Neutrophil (primary cell): ENCODE measurements at regions not wholly inside any gene's neighbourhood (a gene's known extent, or its start where the extent isn't known, plus 50 kb on each side); places are given as distances from the start of the nearest gene placed in this dataset.
A peak's percentile ranks its signal among the peaks of the same experiment; 100 is the strongest.

Source experiments
- H3K27ac ChIP-seq: fragments of 200-600 bp; sonication (generic); 2 replicates; pipeline ENCODE4 v1.5.1; 2016; ENCODE audit warnings: mild to moderate bottlenecking, moderate library complexity
- H3K27me3 ChIP-seq: fragments of 200-600 bp; sonication (generic); 2 replicates; pipeline ENCODE4 v1.6.0; 2016; ENCODE audit warnings: mild to moderate bottlenecking
- H3K36me3 ChIP-seq: fragments of 200-600 bp; sonication (generic); 2 replicates; pipeline ENCODE4 v1.5.1; 2017
- H3K4me1 ChIP-seq, 2 experiments: fragments of 200-600 bp in 1 of 2; sonication (generic) in 1 of 2; 1 replicate in 1 of 2; 2 replicates in 1 of 2; pipeline versions ENCODE4 v1.5.1 to v1.6.1; 2013 to 2016; ENCODE audit warnings: low read depth in 1 of 2, low read length in 1 of 2, mild to moderate bottlenecking in 1 of 2, moderate library complexity in 1 of 2; ENCODE audit not compliant: control insufficient read depth in 1 of 2, insufficient read depth in 1 of 2
- H3K4me3 ChIP-seq, 2 experiments: fragments of 200-600 bp in 1 of 2; sonication (generic) in 1 of 2; 1 replicate in 1 of 2; 2 replicates in 1 of 2; pipeline ENCODE4 v1.5.1; 2013 to 2016; ENCODE audit warnings: low read depth in 1 of 2, low read length in 1 of 2, mild to moderate bottlenecking in 1 of 2, moderate library complexity in 1 of 2
- H3K9me3 ChIP-seq: fragments of 200-600 bp; sonication (generic); 2 replicates; pipeline ENCODE4 v1.5.1; 2016
- TF ChIP-seq, protein P1 (sequence below): fragments of 200-600 bp; sonication (generic); IDR thresholded peaks from 2 replicates; pipeline ENCODE4 v1.5.1; 2016; ENCODE audit warnings: antibody characterized with exemption

- H3K27me3 ChIP-seq, result no peaks in the 10 kb centered on the region
- TF ChIP-seq, protein P1, sequence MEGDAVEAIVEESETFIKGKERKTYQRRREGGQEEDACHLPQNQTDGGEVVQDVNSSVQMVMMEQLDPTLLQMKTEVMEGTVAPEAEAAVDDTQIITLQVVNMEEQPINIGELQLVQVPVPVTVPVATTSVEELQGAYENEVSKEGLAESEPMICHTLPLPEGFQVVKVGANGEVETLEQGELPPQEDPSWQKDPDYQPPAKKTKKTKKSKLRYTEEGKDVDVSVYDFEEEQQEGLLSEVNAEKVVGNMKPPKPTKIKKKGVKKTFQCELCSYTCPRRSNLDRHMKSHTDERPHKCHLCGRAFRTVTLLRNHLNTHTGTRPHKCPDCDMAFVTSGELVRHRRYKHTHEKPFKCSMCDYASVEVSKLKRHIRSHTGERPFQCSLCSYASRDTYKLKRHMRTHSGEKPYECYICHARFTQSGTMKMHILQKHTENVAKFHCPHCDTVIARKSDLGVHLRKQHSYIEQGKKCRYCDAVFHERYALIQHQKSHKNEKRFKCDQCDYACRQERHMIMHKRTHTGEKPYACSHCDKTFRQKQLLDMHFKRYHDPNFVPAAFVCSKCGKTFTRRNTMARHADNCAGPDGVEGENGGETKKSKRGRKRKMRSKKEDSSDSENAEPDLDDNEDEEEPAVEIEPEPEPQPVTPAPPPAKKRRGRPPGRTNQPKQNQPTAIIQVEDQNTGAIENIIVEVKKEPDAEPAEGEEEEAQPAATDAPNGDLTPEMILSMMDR, result no peak
- peak overlapping the region in 1 of 2 experiments; percentile 4 for H3K4me3 ChIP-seq
Measured at GRCh38 chr1:194069168-194069830, 882.9 kb upstream of the B3GALT2 start.

GRCh38 chr1:194068446-194069167 lies 882.2 kb upstream of the B3GALT2 start:
- peaks cover 24 to 25% of the 10 kb centered on the region in 2 experiments for H3K4me1 ChIP-seq
- peak overlapping the region; percentile 92 for H3K27ac ChIP-seq
- H3K9me3 ChIP-seq, result no peaks in the 10 kb centered on the region
- H3K27me3 ChIP-seq, result no peaks in the 10 kb centered on the region
- no peaks in the 10 kb centered on the region for H3K36me3 ChIP-seq
- TF ChIP-seq, protein P1, result no peak
- H3K4me3 ChIP-seq, result no peak overlapping the region

More at GRCh38 chr1:194069168-194069830, 882.9 kb upstream of the B3GALT2 start:
- peak overlapping the region; percentile 92 for H3K27ac ChIP-seq
- peaks cover 24 to 25% of the 10 kb centered on the region in 2 experiments for H3K4me1 ChIP-seq
- no peaks in the 10 kb centered on the region for H3K9me3 ChIP-seq
- no peaks in the 10 kb centered on the region for H3K36me3 ChIP-seq

DNA sequence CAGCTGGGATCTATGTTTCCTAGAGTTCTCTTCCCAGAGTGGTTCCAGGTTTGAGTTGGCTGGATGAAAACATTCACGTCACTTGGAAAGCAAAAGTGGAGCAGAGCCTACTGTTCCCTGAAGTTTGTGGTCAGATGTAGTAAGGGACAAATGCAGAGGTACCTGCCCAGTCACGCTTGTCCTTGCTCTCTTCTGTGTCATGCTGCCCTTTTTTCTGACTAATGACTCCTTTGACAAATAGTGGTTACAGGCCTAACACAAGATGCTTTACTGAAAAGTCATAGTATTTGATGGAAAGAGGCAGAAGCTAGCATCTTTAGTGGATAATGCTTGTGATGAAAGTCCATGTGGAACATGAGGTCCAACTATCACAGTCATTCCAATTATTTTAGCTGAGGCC lies 881.4 kb upstream of the B3GALT2 start:
- Histone ChIP-seq H3K4me3 (no peak overlapping the region), H3K27ac (peak overlapping the region; percentile 28), H3K36me3 (no peaks in the 10 kb centered on the region), H3K9me3 (no peaks in the 10 kb centered on the region), H3K27me3 (no peaks in the 10 kb centered on the region), H3K4me1 (peaks cover 28 to 31% of the 10 kb centered on the region in 2 experiments)
- TF ChIP-seq, protein P1, result no peak

- peaks cover 36 to 53% of the 10 kb centered on the region in 2 experiments for H3K4me1 ChIP-seq
- H3K36me3 ChIP-seq, result no peaks in the 10 kb centered on the region
- TF ChIP-seq, protein P1, result no peak
- peak overlapping the region; percentile 76 for H3K27ac ChIP-seq
- no peaks in the 10 kb centered on the region for H3K27me3 ChIP-seq
- H3K4me3 ChIP-seq, result no peak overlapping the region
- no peaks in the 10 kb centered on the region for H3K9me3 ChIP-seq
Measured at GRCh38 chr1:194062962-194063361, 876.5 kb upstream of the B3GALT2 start.

DNA sequence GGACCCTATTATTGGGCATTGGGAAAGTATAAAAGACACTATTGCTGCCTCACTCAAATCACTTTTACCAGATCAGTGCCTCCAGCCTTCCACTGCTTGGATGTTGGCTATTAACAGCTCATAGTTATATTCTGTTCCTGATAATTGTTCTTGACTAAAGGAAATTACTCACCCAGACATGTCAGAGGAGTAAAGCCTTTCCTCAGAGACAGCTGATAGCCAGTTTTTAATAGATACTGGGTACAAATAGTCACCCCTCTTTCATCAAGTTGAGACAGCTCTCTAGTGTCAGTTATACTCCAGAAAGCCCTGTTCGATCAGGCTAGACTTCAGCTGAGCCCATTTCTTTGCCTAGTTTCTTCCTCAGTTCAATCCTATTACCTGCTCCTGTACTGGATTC lies 876.1 kb upstream of the B3GALT2 start:
- TF ChIP-seq, protein P1, result no peak
- peak overlapping the region; percentile 76 for H3K27ac ChIP-seq
- H3K9me3 ChIP-seq, result no peaks in the 10 kb centered on the region
- no peaks in the 10 kb centered on the region for H3K36me3 ChIP-seq
- no peak overlapping the region for H3K4me3 ChIP-seq
- H3K4me1 ChIP-seq, result peaks cover 36 to 57% of the 10 kb centered on the region in 2 experiments
- H3K27me3 ChIP-seq, result no peaks in the 10 kb centered on the region
